ENCODE measurements at regions not wholly inside any gene's neighbourhood (a gene's known extent, or its start where the extent isn't known, plus 50 kb on each side); places are given as distances from the start of the nearest gene placed in this dataset.

- intact Hi-C loops (cut with DNase I): no loop called here
- ATAC-seq (ENCODE audit: poor library complexity) (no peak), DNase-seq (no peak)
Observed at GRCh38 chr7:118129041-118129795, 54.7 kb upstream of the LSM8 start.

GRCh38 chr7:118132764-118133163, 51.2 kb upstream of the LSM8 start:
- intact Hi-C loops (cut with DNase I): no loop called here
- no peak for ATAC-seq (ENCODE audit: poor library complexity)
- no peak for DNase-seq
